ENCODE measurements at regions not wholly inside any gene's neighbourhood (a gene's known extent, or its start where the extent isn't known, plus 50 kb on each side); places are given as distances from the start of the nearest gene placed in this dataset.
"Not testable (repeated sequence)": the region's sequence is repeated elsewhere in the genome, so short reads cannot be mapped to it uniquely, and the experiment has no call there.

DNA sequence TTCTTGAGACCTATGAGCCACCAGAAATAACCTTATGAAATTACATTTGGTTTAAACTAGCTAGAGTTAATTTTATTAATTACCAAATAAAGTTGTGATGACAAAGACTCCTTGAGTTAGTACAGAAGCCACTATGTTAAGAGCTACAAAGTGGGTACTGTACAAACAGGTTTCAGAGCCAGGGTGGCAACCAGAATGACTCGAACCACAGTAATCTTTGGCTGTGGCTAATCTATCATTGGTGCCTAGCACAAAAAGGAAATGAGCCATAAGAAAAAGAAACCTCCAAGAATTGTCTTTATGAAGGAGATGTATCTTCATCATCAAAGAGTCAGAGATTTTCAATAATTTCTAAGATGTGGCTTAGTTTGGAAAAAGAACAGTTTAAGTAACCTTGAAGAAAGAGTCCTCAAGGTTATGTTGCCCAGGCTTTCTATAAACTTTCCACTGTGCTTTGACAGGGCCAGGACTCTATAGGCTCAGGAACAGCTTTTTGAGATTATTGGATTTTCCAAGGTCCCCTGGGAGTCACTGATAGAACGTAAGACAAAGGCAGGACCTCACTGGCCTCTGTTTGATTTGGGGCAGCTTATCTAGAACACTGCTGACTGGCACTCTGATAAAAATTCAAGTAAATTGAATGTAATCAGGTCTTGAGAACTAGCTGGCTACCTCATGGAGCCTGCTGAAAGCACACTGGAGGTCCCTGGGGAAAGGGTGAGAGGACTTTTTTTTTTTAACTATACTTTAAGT, 777.7 kb downstream of the STIM2 start:
- DNase-seq (ENCODE audit: low read depth): no peak

DNA sequence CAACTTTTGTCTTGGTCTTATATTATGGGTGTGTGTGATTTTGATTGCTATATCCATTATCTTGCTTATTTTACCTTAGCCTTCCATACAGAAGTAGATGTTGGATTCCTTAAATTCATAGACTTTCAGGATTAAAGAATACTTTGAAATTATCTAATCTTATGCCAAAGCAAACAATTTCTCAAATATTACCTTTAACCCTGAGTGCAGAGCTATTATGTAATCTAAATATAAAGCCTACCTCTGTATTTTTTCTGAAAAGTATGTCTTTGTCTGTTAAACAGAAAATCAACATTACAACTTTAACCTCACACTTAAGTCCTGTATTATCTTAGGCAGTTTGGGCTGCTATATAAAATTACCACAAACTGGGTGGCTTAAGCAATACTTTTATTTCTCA, 782.5 kb downstream of the STIM2 start:
- no peak for DNase-seq (ENCODE audit: low read depth)

DNA sequence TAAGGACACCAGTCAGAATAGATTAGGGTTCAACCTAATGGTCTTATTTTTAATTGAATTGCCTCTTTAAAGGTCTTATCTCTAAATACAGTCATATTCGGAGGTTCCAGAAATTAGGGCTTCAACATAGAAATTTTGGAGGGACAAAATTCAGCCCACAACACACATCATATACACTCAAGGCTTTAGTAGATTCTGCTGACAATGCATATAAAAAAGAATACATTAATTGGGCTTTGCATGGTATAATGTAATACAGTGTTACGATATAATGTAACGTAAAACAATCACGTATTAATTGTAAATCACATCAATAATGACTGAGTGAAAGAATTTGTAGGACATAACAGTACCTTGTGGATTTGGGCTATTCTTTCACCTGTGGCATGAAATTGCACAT, 787.8 kb downstream of the STIM2 start:
- no peak for DNase-seq (ENCODE audit: low read depth)

DNA sequence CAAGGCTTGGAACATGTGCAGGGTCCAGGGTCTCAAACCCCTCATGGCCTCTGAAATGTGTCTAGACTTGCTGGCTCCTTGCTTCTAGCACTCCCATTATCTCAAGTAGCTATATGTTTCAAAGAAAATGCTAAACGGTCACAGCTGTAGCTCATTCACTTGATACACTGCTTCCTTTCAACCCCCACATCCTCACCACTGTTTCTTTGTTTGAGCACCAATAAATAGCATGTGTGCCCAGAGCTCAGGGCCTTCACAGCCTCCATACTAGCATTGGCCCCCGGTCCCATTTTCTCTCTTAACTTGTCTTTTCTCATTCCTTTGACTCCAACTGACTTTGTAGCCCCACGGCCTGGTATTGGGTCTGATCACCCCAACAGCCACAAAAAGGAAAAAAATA, 801.8 kb downstream of the STIM2 start:
- DNase-seq (ENCODE audit: low read depth): no peak

DNA sequence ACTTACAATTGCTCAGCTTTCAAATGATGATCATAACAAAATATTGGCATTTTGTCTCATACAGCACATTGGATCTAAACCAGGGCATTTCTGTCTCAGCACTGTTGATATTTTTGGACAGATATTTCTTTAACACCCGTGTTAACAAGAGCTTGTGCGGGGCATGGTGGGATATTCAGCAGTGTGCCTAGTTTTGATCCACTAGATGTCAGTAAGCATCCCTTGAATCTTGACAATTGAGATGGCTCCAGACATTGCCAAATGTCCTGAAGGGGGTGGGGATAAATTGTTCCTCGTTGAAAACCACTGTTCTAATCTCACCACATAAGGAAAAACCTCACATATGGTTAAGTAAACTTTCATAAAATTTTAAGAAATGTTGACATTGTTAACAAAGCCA, 806.3 kb downstream of the STIM2 start:
- no peak for DNase-seq (ENCODE audit: low read depth)

DNA sequence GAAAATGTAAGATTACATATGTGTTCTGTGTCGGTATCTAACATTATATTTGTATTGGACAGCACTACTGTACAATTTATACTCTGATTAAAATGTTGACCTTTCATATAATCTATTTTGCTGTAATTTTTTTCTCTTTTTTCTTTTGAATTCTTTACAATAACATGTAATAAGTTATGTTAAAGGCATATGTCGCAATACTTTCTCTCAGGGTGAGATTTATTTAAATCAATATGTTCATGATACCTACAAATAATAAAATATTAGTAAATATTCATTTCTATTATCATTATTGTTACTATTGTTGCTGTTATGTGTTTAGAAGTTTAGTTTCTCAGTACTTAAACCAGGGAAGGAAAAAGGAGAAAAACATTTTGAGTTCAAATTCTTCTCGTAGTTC, 807.4 kb downstream of the STIM2 start:
- DNase-seq (ENCODE audit: low read depth): no peak

DNA sequence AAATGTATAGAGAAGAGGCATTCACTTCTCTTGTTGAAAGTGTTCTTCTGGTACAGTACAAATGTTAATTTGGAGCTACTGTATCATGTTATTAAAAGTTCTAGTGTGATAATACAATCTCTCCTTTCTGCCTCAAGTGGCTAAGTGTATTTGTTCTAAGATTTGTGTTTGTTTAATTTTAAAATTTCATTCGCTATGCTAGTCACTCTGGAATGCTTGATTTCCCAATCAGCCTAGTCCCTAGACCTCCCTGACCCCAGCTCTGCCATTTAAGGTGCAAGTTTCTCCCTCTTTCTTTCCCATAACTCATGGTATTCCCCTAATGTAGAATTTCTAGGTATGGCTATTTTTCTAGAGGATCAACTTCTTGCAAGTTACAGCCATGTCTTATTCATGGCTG, 817.4 kb downstream of the STIM2 start:
- DNase-seq (ENCODE audit: low read depth): no peak

DNA sequence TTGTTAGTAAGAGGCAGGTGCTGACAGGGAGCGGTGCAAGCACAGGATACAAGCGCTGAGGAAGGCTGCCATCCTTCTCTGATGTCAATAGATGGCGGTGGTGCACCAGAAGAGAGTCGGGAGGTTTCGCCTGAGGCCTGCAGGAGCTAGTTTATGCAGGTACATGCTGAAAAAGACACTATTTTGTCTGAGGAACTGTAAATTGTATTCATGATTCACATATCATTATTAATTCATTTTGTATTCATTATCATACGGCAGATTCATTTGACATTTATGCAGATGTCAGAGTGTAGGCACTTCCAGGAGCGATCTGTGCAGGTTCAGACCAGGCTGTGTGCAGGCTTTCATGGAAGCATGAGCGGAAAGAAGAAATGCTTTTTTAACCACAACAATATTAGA, 824.0 kb downstream of the STIM2 start:
- no peak for DNase-seq (ENCODE audit: low read depth)

DNA sequence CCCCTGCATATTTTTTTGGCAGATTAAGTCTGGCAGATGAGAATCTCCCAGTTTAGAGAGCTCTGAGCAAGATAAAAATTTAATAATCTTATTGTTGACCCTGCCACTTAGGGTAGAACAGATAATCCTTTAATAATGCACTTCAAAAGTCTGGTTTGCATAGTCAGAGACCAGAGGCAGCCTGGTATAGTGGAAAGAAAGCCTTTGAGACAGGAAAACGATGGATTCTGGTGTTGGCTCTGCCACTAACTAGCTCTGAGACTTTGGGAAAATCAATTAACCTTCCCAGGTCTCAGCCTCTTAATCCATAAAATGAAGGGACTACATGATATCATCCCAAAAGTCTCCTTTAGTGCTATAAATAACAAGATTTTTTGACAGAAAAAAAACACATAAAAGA, 824.5 kb downstream of the STIM2 start:
- no peak for DNase-seq (ENCODE audit: low read depth)

DNA sequence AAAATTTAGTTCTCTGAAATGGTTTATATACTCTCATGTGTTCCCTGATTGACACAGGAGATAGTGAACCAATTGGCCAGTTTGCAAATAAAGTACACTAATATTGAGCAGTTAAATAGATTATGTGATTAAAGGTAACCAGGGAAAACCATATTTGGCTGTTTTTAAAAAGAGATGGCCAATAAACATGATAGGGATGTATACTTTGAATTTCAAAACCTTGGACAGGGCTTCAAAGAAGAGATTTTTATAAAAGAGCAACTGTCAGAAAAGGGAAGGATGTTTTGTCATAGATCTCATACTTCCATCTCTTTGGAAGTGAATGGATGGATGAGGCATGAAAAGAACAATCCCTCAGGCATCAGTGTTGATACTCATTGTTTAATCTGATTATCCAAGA, 825.3 kb downstream of the STIM2 start:
- no peak for DNase-seq (ENCODE audit: low read depth)

DNA sequence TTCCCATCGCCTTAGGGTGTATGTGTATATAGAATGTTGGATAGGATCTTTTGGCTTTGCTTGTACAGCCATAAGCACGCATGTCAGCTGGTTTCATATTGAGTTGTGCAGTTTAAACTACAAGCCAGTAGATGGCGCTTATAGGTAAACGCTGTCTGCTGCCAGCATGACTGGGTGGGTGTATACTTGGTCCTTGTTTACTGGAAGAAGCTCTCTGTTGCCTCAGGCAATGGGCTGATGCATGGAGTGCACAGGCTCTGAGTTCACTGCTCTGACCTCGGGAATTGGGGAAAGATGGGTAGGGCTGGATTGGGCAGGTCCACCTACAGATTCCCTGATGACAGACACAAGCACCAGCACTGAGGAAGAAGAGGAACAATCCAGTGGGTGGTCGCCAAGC, 831.5 kb downstream of the STIM2 start:
- DNase-seq (ENCODE audit: low read depth): no peak

DNA sequence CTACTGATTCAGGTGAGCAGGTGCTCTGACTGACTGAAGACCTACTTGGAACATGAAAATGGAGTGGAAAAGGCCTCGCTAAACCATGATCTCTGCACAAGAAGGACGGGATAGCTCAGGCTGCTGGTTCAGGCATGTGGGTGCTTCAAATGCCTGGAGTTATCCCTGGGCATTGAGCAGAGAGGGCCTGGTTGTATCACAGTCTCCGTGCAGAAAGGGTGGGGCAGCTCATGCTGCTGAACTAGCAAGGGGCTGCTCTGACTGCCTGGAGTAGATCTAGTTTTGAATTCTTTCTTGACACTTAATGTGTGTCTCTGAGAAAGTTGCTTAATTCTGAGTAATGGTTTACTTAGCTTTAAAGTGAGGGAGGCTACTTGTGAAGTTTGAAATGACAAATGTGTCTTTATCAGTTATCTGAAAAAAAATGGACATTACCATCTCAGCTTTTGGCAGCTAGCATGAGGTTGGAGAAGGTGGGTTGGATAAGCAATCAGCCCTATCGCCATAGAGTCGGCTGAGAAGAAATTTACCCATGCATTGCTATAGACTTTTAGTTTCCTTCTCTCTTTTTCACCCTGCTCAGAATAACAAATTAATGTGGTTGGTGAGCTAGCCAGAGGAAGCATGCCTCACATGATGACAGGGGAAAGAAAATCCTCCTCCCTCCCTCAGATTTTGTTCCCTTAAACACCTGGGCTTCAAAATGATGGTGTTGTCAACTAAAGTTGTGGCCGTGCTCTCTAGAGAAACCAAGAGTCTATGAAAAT, 832.4 kb downstream of the STIM2 start:
- DNase-seq (ENCODE audit: low read depth): no peak

DNA sequence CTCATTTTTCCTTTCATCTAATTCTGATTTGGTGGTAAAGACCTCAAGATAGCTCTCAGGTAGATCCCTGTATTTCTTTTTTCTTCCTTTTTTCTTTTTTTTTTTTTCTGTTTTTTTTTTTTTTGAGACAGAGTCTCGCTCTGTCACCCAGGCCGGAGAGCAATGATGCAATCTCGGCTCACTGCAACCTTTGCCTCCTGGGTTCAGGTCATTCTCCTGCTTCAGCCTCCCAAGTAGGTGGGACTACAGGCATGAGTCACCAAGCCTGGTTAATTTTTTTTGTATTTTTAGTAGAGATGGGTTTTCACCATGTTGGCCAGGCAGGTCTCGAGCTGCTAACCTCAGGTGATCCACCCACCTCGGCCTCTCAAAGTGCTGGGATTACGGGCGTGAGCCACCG, 835.6 kb downstream of the STIM2 start:
- not testable (repeated sequence) for DNase-seq (ENCODE audit: low read depth)

DNA sequence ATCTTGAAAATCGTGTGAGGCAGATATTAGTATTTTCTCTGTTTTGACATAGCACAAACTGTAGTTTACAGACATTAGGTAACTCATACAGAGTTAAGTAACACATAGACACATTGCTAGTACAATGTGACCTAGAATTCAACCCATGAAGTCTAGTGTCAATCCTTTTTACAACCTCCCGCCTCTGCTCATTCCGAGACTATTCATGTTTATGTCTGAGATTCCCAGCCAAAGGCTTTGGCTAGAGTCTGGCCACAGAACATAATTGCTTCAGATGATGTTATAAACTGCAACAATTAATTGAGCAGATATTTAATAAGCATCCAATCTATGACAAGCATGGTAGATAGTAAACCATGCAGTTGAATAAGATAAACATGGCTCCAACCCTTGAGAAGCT, 841.0 kb downstream of the STIM2 start:
- DNase-seq (ENCODE audit: low read depth): no peak

DNA sequence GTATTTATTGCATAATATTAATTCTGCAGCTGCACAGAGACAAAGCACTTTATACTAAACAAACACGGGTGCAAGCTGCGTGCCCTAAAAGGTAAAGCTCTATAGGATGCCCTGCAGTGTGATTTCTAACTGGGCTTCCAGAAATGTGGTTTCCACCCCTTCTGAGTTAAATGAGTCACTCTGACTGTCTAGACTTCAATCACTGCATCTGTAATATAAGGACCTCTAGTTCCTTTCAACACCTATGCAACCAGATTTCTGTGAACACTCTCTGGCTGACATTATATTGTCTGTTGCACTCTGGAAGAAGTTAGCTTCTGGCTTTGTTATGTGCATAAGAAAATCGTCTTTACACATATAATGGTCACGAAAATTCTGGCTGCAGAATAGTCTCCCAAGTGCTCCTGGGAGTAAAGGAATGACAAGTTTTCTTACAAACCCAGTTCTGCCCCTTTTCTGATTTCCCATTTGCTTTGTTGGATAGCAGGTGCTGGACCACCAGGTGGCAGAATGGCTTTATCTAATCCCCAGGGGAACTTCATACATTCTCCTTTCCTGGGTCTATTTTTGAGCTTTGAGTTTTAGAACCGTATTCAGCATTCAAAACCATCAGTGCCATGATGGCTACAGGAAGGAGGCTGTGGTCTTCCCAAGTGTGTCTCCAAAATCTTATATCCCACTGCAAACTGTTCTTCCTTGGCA, 842.2 kb downstream of the STIM2 start:
- DNase-seq (ENCODE audit: low read depth): no peak

DNA sequence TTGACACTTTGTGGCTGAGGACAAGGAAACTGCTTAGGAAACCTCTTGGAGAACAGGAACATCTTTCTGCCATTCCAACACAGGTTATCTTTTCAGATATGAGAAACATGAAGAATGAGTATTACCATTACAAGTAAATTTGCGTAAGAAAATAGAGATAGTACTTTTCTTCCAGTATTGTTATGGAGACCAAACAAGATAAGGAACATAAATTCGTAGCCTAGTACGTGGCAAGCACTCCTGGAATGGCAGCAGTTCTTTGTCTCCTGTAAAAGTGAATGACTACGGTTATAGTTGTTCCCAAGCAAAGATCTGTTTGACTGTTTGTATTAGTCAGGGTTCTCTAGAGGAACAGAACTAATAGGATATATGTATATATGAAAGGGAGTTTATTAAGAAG, 843.1 kb downstream of the STIM2 start:
- DNase-seq (ENCODE audit: low read depth): no peak

DNA sequence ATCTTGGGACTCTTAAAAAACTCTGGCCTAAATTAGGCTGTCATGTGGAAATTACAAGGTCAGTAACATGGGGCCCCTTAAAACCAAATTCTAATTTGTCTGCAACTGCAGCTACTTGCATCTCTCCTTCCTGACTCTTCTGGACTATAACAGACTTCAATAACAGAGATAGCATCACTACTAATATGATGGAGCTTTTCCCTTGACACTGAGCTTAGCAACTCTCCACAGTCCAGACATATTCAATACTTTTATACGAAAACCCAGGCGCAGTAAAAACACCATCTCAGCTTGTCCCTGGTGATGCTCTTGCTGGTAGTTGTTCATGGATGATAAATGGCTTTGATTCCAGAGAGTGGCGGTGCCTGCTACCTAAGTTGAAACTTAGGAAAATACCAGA, 850.4 kb downstream of the STIM2 start:
- DNase-seq (ENCODE audit: low read depth): no peak

DNA sequence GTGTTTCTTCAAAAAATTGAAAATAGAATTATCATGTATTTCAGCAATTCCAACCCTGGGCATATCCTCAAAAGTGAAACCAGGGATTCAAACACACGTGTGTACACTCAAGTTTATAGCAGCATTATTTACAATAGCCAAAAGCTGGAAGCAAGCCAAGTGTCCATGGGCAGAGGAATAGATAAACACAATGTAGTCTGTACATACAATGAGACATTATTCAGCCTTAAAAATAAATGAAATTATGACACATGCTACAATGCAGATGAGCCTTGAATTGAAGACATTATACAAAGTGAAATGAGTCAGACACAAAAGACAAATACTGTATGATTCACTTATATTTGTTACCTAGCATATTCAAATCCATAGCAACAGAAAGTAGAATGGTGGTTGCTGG, 853.4 kb downstream of the STIM2 start:
- DNase-seq (ENCODE audit: low read depth): no peak

DNA sequence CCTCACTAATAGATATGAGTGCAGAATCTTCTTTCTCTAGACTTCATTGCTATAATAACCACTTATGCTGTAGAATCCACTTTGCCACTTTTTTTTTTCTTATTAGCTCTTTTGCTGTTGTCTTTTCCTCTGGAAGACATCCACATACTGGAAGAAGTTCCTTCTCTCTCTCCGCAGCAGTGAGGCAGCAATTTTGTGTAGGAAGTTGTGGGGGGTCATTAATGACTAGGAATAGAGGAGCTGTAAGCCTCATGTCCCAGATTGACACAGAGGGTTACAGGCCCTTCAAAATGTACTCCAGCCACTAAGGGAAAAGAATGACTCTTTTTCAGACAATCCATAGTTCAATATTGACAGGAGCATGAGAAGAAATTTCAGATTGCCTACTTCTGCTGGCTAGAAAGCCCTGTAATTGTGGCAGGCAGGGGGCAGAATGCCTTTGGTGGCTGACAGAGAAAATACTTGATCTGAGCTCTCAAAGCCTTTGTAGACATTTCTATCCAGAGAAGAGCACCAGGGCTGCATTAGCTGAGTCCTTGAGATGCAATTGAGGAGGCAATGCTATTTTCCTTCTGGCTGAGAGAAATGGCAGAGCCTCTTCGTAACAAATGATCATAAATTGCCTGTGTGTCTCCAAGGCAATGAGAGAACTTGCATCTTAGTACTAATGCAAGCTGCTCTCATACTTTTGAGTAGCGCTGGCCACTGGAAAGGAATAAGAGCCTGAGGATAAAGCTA, 856.2 kb downstream of the STIM2 start:
- DNase-seq (ENCODE audit: low read depth): no peak

DNA sequence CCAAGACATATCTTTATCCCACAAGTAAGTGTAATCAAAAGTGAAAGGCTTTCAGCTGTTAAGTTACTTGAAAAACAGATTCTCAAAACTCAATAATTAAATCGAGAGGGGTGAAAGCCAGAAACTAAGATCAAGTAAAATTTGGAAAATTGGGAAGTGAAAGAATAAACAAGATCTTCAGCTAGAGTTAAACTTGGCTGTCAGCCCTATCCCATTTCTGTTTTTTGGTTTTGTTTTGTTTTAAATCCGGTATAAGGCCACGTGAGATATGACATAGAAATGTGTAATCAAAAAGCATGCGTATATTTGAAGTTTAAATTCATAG, 856.8 kb downstream of the STIM2 start:
- DNase-seq (ENCODE audit: low read depth): no peak

DNA sequence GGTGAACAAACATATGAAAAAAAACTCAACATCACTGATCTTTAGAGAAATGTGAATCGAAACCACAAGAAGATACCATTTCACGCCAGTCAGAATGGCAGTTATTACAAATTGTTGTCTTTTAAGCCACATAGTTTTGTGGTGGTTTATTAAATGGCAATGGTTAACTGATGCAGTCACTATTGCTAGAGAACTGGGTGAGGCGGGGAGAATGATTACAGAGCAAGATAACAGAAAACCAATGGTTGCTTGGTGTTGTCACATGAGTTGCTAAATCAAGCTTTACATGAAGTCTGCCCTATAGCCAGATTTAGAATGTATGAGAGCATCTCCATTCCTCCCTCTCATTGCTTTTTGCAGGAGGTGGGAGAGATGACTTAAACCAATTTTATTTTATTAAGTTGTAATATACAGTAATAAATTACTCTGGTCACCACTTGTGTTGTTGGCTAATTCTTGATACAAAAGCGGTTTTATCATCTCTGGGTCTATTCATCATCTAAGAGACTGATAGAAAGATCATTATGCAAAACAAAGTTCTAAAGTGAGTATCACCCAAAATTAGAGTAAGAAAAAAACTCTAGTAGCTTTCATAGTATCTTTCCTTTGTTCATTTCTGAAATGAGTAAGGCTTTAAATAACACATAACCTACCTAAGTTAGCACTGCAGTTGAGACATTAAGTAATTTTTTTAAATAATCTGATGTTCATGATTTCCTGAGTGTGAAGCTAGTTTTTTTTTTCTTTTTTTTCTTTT, 859.5 kb downstream of the STIM2 start:
- no peak for DNase-seq (ENCODE audit: low read depth)

DNA sequence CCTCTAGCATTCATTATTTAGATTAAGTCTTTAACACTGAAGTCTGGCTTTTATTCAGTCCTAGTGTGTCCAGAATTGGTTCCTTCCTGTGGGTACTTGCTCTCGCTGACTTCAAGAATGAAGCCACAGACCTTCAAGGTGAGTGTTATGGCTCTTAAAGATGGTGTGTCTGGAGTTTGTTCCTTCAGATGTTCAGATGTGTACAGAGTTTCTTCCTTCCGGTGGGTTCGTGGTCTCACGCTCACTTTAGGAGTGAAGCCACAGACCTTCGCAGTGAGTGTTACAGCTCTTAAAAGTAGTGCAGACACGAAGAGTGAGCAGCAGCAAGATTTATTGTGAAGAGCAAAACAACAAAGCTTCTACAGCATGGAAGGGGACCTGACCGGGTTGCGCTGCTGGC, 860.6 kb downstream of the STIM2 start:
- DNase-seq (ENCODE audit: low read depth): no peak

Data from HS-27A (cell line).